K562 (cell line): ENCODE measurements at regions not wholly inside any gene's neighbourhood (a gene's known extent, or its start where the extent isn't known, plus 50 kb on each side); places are given as distances from the start of the nearest gene placed in this dataset.

Experiments used
- ATAC-seq: fragments of 200-7000 bp; cut with Tn5 transposase; 3 replicates; pipeline ENCODE4 v1.9.1; 2020; ENCODE audit warnings: moderate library complexity
- BruUV-seq: library from RNA; stranded (reverse); fragments of 400-500 nt; replicated peaks from 2 replicates; lab custom pipeline; 2021; lab: Mats Ljungman, UMichigan
- CTCF ChIA-PET: fragments of 300-600 bp; formaldehyde crosslinking; extraction: SDS; loops from one replicate; lab custom pipeline; 2021; ENCODE audit warnings: low intra/inter-chr PET ratio; lab: Yijun Ruan, JAX
- POLR2A ChIA-PET: fragments of 300-600, 350-650 bp; sonication (Branson Sonifier 250); formaldehyde crosslinking; extraction: SDS; loops from one replicate; lab custom pipeline; 2021; ENCODE audit warnings: antibody characterized with exemption, inconsistent platforms; lab: Yijun Ruan, JAX
- DNase-seq, 4 experiments: peaks; one replicate each; pipeline versions ENCODE4 v3.0.0 to v3.0.0-alpha.2; 2011 to 2018; ENCODE audit warnings: low spot score in 3 of 4, mixed read lengths in 3 of 4; ENCODE audit errors: extremely low read depth in 1 of 4
- FAIRE-seq: peaks from 2 replicates; lab custom pipeline; 2011; peaks lifted over from hg19 to GRCh38; lab: Jason Lieb, UNC
- H2AFZ ChIP-seq: 2 replicates; pipeline ENCODE4 v1.6.0; 2011; ENCODE audit warnings: low read depth, low read length, control low read depth, inconsistent platforms
- H3K27ac ChIP-seq: fragments of 200-600 bp; 3 replicates; pipeline ENCODE4 v1.8.0; 2011; ENCODE audit warnings: low read depth, mild to moderate bottlenecking, control low read depth, inconsistent platforms, low read length, moderate library complexity, mixed read lengths; ENCODE audit errors: extremely low read depth
- H3K27me3 ChIP-seq, 2 experiments: fragments of 300-600 bp in 1 of 2; 2 replicates in 1 of 2; 3 replicates in 1 of 2; pipeline versions ENCODE4 v1.6.0 to v1.8.0; 2011; ENCODE audit warnings: inconsistent platforms in 2 of 2, low read length in 2 of 2, mild to moderate bottlenecking in 1 of 2, mixed read lengths in 1 of 2, moderate library complexity in 1 of 2; ENCODE audit not compliant: control insufficient read depth in 2 of 2, insufficient read depth in 2 of 2
- H3K36me3 ChIP-seq: fragments of 300-600 bp; 3 replicates; pipeline ENCODE4 v1.8.0; 2011; ENCODE audit warnings: mild to moderate bottlenecking, low read length, inconsistent platforms; ENCODE audit not compliant: control insufficient read depth, insufficient read depth
- H3K4me1 ChIP-seq, 2 experiments: fragments of 200-600 bp in 1 of 2; replicated peaks in 1 of 2; 2 replicates in 1 of 2; 3 replicates in 1 of 2; pipeline versions ENCODE4 v1.5.1 to v1.8.0; 2011; ENCODE audit warnings: inconsistent platforms in 2 of 2, low read length in 2 of 2, mild to moderate bottlenecking in 1 of 2, mixed read lengths in 1 of 2, moderate library complexity in 1 of 2; ENCODE audit not compliant: control insufficient read depth in 2 of 2, insufficient read depth in 2 of 2
- H3K4me2 ChIP-seq: 2 replicates; pipeline ENCODE4 v1.6.1; 2011; ENCODE audit warnings: low read length, control low read depth, inconsistent platforms, mixed read lengths; ENCODE audit not compliant: insufficient read depth
- H3K4me3 ChIP-seq: fragments of 200-600 bp; sonication (generic), shearing (Covaris generic); 2 replicates; pipeline ENCODE4 v1.5.1; 2016; ENCODE audit warnings: control low read depth, inconsistent platforms
- H3K79me2 ChIP-seq: fragments of 200-600 bp; 3 replicates; pipeline ENCODE4 v1.8.0; 2011; ENCODE audit warnings: low read length, inconsistent platforms; ENCODE audit not compliant: control insufficient read depth, insufficient read depth
- H3K9ac ChIP-seq, 2 experiments: 2 replicates each; pipeline versions ENCODE4 v1.6.0 to v1.6.1; 2011; ENCODE audit warnings: low read depth in 2 of 2, low read length in 2 of 2, control low read depth in 1 of 2, inconsistent platforms in 1 of 2, mild to moderate bottlenecking in 1 of 2, mixed read lengths in 1 of 2; ENCODE audit not compliant: insufficient read depth in 1 of 2
- H3K9me1 ChIP-seq: one replicate; pipeline ENCODE4 v1.6.0; 2011; ENCODE audit warnings: inconsistent platforms, mild to moderate bottlenecking, low read length, moderate library complexity; ENCODE audit not compliant: control insufficient read depth, insufficient read depth
- H3K9me3 ChIP-seq: replicated peaks from 2 replicates; pipeline ENCODE4 v1.5.1; 2011; ENCODE audit warnings: low read depth, low read length, inconsistent platforms; ENCODE audit not compliant: control insufficient read depth, insufficient read depth
- H4K20me1 ChIP-seq: replicated peaks from 2 replicates; pipeline ENCODE4 v1.6.1; 2011; ENCODE audit warnings: low read length, inconsistent platforms, mixed read lengths; ENCODE audit not compliant: control insufficient read depth, insufficient read depth
- ADNP ChIP-seq: fragments of 200-800 bp; sonication (Bioruptor generic); IDR thresholded peaks from 2 replicates; pipeline ENCODE4 v1.6.1; 2016; ENCODE audit warnings: missing genetic modification characterization, missing compliant biosample characterization
- CEBPZ ChIP-seq: fragments of 150-350 bp; IDR thresholded peaks from 2 replicates; pipeline ENCODE4 v1.6.1; 2014; ENCODE audit warnings: low read depth, mild to moderate bottlenecking, low read length, borderline replicate concordance
- GTF2B ChIP-seq: IDR thresholded peaks from 2 replicates; pipeline ENCODE4 v1.6.1; 2011; ENCODE audit not compliant: insufficient read length; ENCODE audit errors: extremely low read depth
- JUN ChIP-seq, 2 experiments: sonication (generic) in 1 of 2; formaldehyde crosslinking in 1 of 2; IDR thresholded peaks; 2 replicates each; pipeline versions ENCODE4 v1.6.1 to v1.8.0; 2012 to 2022; ENCODE audit warnings: borderline replicate concordance in 2 of 2, mild to moderate bottlenecking in 2 of 2, improper control_type of control experiment in 1 of 2, low read depth in 1 of 2, low read length in 1 of 2, missing genetic modification reagents in 1 of 2
- ZNF449 ChIP-seq: fragments of 250-450 bp; sonication (Bioruptor Pico); IDR thresholded peaks from 2 replicates; pipeline ENCODE4 v1.8.0; 2022; ENCODE audit warnings: moderate library complexity, mild to moderate bottlenecking, inconsistent platforms
- WGBS: fragments of 100-300 bp; shearing (Covaris generic); methylation state at CpG from one replicate; pipeline ENCODE4 v1.1.6; 2016; ENCODE audit warnings: low coverage, mixed read lengths; ENCODE audit not compliant: insufficient coverage; ENCODE audit errors: missing lambda C conversion rate; 5-methylcytosine and 5-hydroxymethylcytosine counted together
- in situ Hi-C: fragments of 300-500 bp; cut with MboI; formaldehyde crosslinking; loops from 4 replicates; pipeline ENCODE4 v1.15.0; 2018; ENCODE audit warnings: inconsistent platforms, mixed read lengths
- intact Hi-C: fragments of 100-400 bp; cut with micrococcal nuclease; formaldehyde crosslinking; loops from 2 replicates; pipeline ENCODE4 v1.14.2; 2022
- TF ChIP-seq, protein P1 (sequence below), 2 experiments: fragments of 150-350 bp in 1 of 2; IDR thresholded peaks; 2 replicates each; pipeline ENCODE4 v1.6.1; 2012 to 2016; ENCODE audit warnings: low read depth in 2 of 2, low read length in 2 of 2, mild to moderate bottlenecking in 1 of 2, moderate library complexity in 1 of 2
- TF ChIP-seq, protein P2 (sequence below): fragments of 450-650 bp; conservative IDR thresholded peaks from 2 replicates; pipeline ENCODE4 v1.6.1; 2016; ENCODE audit warnings: missing genetic modification characterization, low read depth, mild to moderate bottlenecking, control low read depth, missing compliant biosample characterization

GRCh38 chr4:62402088-62402806 is 1202.1 kb downstream of the ADGRL3 start (continued):
- TF ChIP-seq ZNF449 (CRISPR knock-in tag): no peak

GRCh38 chr4:62399242-62399641 is 1199.1 kb downstream of the ADGRL3 start:
- H3K4me2 ChIP-seq: no peak overlapping the region
- H3K27ac ChIP-seq: no peak overlapping the region
- no peak for DNase-seq
- H3K36me3 ChIP-seq: no peaks in the 10 kb centered on the region
- H4K20me1 ChIP-seq: no peaks in the 10 kb centered on the region
- intact Hi-C loops: no loop called here
- no peaks in the 10 kb centered on the region for H3K27me3 ChIP-seq
- no peak overlapping the region for H3K9ac ChIP-seq
- H2AFZ ChIP-seq: no peak overlapping the region
- WGBS: 0% methylated on average over 4 of the region's 4 CpGs
- CTCF ChIA-PET: no interaction called here
- FAIRE-seq: no peak
- H3K4me1 ChIP-seq: no peaks in the 10 kb centered on the region
- POLR2A ChIA-PET: no interaction called here
- no peaks in the 10 kb centered on the region for H3K9me3 ChIP-seq
- no peaks in the 10 kb centered on the region for H3K79me2 ChIP-seq
- ATAC-seq: no peak
- H3K9me1 ChIP-seq: no peaks in the 10 kb centered on the region
- in situ Hi-C loops: no loop called here
- no TSS peak for BruUV-seq
- H3K4me3 ChIP-seq: no peak overlapping the region
- no peak for TF ChIP-seq JUN (IDR thresholded peaks at IDR 0.05; ENCODE audit: borderline replicate concordance, low read depth, low read length)
- TF ChIP-seq JUN (CRISPR knock-in tag; IDR thresholded peaks at IDR 0.05; ENCODE audit: borderline replicate concordance): no peak
- no peak for TF ChIP-seq ADNP (tag)
- TF ChIP-seq GTF2B: no peak
- TF ChIP-seq, protein P1, sequence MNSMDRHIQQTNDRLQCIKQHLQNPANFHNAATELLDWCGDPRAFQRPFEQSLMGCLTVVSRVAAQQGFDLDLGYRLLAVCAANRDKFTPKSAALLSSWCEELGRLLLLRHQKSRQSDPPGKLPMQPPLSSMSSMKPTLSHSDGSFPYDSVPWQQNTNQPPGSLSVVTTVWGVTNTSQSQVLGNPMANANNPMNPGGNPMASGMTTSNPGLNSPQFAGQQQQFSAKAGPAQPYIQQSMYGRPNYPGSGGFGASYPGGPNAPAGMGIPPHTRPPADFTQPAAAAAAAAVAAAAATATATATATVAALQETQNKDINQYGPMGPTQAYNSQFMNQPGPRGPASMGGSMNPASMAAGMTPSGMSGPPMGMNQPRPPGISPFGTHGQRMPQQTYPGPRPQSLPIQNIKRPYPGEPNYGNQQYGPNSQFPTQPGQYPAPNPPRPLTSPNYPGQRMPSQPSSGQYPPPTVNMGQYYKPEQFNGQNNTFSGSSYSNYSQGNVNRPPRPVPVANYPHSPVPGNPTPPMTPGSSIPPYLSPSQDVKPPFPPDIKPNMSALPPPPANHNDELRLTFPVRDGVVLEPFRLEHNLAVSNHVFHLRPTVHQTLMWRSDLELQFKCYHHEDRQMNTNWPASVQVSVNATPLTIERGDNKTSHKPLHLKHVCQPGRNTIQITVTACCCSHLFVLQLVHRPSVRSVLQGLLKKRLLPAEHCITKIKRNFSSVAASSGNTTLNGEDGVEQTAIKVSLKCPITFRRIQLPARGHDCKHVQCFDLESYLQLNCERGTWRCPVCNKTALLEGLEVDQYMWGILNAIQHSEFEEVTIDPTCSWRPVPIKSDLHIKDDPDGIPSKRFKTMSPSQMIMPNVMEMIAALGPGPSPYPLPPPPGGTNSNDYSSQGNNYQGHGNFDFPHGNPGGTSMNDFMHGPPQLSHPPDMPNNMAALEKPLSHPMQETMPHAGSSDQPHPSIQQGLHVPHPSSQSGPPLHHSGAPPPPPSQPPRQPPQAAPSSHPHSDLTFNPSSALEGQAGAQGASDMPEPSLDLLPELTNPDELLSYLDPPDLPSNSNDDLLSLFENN (IDR thresholded peaks at IDR 0.05; ENCODE audit: low read depth in 2 of 2, low read length in 2 of 2): no peak
- TF ChIP-seq, protein P2, sequence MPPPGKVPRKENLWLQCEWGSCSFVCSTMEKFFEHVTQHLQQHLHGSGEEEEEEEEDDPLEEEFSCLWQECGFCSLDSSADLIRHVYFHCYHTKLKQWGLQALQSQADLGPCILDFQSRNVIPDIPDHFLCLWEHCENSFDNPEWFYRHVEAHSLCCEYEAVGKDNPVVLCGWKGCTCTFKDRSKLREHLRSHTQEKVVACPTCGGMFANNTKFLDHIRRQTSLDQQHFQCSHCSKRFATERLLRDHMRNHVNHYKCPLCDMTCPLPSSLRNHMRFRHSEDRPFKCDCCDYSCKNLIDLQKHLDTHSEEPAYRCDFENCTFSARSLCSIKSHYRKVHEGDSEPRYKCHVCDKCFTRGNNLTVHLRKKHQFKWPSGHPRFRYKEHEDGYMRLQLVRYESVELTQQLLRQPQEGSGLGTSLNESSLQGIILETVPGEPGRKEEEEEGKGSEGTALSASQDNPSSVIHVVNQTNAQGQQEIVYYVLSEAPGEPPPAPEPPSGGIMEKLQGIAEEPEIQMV (tag): no peak
- no peak for TF ChIP-seq CEBPZ
